ENCODE measurements at regions not wholly inside any gene's neighbourhood (a gene's known extent, or its start where the extent isn't known, plus 50 kb on each side); places are given as distances from the start of the nearest gene placed in this dataset.
"Not testable (repeated sequence)": the region's sequence is repeated elsewhere in the genome, so short reads cannot be mapped to it uniquely, and the experiment has no call there.

DNA sequence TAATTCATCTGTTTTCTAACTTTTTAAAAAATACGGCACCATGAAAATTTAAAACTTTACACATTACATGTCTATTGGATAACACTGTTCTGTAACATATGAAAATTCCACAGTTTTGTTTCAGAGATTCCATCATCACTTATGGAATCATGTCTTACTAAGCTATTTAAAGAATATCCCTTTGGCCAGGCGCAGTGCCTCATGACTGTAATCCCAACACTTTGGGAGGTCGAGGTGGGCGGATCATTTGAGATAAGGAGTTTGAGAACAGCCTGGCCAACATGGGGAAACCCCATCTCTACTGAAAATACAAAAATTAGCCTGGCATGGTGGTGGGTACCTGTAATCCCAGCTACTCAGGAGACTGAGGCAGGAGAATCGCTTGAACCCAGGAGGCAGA lies 131.7 kb upstream of the KRR1 start:
- not testable (repeated sequence) for DNase-seq (ENCODE audit: low spot score)

DNA sequence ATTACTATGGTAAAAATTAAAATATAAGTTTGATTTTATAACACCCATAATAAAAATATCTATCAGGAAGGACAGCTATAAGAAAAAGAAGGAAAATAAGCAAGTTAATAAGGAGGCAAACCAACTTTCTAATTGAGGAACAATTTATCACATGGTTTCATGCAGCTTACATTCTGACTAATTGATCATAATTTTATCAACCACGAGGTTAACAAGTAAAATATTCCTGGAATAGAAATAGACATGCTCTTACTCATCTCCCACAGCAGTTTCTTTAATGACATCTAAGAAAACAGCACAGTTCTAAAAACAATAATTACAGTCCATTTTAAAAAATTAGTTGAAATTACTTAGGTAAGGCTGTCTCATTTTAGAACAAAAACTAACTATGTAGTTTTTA lies 130.8 kb upstream of the KRR1 start:
- DNase-seq (ENCODE audit: low spot score): no peak

DNA sequence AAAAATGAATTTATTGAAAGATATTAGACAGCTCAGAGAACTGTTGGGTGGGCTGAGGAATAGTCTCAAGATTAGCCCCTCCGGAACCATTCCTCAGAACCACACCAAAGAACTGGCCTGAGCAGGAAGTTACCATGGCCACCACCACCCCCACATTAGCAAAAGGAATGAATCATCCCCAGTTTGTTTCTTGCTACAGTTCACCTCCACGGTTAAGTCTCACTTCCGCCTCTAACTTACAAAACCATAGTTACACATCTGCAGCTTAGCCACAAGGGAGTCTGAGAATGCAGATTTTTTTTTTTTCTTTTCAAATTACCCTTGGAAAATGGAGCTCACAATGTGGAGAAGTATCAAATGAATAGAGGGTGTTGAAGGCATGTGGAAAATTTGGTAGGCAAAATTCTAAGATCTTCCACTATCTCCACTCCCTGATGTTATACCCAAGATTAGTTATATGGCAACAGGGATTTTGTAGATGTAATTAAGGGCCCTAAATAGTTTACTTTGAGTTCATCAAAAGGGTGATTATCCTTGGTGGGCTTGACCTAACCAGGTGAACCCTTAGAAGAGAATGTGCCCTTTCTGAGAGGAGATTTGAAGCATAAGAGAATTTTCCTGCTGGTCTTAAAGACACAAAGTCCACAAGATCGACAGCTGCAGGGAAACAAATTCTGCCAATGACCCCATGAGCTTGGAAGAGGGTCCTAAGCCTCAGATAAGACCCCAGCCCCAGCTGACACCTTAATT lies 129.8 kb upstream of the KRR1 start:
- peak; percentile 62 for DNase-seq (ENCODE audit: low spot score)

- no peak for DNase-seq (ENCODE audit: low spot score)
These were observed 127.4 kb upstream of the KRR1 start for GRCh38 chr12:75638792-75639191.

GRCh38 chr12:75636607-75637006 lies 125.2 kb upstream of the KRR1 start:
- DNase-seq (ENCODE audit: low spot score): no peak

DNA sequence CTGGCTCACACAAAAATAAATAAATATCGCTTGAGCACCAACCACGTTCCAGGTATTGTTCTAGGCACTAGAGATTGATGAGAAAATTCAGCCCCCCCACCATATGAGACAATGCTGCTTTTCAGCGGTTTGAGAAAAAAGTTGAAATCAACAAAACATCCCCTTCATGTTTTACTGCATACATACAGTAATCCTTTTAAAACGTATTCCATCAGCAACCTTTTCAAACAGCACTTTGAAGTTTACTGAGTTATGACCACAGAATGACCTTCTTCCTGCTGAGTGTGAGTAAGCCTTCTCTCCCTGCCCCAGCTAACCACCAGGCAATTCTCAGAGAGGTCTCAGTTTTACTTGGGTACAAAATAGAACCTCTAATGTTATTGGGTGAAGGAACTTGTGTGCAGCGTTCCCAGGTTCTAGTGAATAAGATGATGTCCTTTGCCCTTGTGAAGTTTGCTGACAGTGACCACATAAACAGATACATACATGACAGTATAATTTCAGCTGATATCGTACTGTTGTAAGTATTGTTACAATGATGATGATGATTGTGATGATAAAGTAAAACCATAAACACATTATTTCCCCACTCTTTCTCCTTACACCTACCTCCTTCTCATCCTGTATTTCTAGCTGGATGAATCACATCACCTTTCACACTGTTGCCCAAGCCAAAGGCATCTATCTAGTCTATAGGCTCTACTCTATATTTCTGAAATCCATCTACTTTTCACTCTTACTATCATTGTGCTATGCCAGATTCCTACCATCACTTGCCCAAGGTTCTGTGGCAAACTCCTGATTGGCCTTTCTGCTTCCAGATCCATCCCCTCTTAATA lies 124.4 kb upstream of the KRR1 start:
- DNase-seq (ENCODE audit: low spot score): peak; percentile 93

DNA sequence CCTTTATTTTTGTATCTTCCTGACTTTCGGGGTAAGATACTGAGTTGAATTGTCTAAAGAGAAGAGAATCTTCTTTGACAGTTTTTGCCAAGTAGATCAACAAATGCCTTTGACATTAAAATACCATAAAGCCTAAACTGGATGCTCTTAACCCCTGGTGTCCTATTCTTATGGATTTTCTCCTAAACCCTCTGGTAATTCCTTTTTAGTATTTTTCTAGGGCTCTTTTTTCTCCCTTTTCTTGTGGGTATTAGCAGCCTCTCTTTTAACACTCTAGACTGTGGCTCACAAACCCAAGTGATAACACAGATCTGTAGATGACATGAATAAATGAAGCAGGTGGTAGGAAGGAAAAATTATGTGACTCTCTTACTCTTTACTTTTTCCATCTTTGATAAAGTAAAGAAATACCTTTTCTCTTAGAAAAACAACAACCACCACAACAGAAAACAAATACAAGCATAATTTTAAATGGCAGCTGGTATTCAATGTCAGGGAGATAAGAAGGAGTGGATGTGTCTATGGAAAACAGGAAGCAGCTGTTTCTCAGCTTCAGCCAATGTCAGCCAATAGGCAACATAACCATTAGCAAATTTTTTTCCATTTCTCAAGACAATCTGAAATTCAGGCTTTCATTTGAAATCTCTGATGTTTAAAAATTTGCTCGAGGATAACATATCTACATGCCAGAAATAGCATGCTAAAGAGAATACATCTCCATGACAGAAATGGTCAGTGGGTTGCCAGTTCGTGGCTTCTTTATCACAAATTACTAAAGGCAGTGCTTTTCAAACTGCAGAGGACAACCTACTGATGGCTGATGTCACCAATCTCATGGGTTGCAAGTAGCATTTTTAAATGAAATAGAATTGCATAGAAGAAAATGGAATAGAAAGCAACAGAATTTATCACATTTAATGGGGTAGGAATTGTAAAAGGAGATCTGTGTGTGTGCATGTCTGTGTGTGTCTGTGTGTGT lies 123.1 kb upstream of the KRR1 start:
- DNase-seq (ENCODE audit: low spot score): no peak

- no peak for DNase-seq (ENCODE audit: low spot score)
These were observed 122.4 kb upstream of the KRR1 start for GRCh38 chr12:75633789-75634188.

DNA sequence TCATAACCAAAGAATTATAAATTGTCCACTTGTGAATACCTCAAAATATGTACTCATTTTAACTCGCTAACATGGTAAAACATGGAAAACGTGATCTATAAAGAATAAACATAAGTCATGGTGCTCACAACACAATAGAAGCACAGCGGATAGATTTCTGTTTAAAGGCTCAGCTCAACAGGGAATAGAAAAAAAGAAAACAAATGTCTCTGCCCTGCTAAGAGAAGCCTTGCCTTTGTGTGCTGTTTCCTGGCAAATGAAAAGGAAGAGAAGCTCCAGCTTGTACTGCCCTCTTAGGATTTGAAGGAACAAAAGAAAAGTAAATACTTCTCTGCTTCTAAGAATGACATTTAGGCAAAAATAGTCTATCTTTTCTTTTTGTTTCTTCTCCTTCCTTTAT lies 121.0 kb upstream of the KRR1 start:
- no peak for DNase-seq (ENCODE audit: low spot score)

- no peak for DNase-seq (ENCODE audit: low spot score)
These were observed 120.4 kb upstream of the KRR1 start for GRCh38 chr12:75631831-75632230.

- DNase-seq (ENCODE audit: low spot score): no peak
These were observed 118.7 kb upstream of the KRR1 start for GRCh38 chr12:75630091-75630490.

DNA sequence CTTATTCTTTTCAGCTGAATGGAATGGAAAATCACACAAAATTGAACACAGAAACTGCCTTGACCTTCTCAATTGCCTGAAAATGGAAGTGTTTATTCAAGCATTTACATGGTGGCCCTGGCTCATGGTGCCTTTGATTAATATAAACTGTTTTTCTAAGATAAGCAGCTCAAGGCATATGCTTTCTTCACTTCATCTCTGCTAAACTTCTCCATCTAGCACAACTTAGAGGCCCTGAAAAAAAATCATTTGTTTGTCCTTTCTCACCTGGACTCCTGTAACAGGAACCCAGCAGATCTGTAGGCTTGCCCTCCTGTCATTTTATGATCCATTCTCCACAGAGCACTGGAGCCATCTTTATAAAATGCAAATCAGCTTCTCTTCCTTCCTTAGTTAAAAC lies 117.5 kb upstream of the KRR1 start:
- no peak for DNase-seq (ENCODE audit: low spot score)

DNA sequence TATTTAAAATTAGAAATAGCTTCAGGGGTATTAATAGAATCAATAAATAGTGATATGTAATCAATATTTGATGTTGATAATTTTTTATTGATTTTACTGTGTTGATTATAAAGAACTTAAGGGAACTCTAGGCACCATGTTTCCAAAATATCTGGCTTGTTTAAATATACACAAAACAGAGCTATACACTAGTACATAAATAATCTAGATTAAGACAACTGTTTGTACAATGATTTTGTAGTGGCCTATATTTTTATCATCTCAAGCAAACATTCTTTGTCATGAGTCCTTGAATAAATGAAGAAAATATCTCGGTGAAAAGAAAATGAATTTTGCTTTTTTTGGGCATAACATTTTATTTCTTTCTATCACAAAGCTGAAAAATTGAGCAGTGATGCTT lies 117.1 kb upstream of the KRR1 start:
- DNase-seq (ENCODE audit: low spot score): no peak

GRCh38 chr12:75623631-75624154 lies 112.3 kb upstream of the KRR1 start:
- peak; percentile 60 for DNase-seq (ENCODE audit: low spot score)

GRCh38 chr12:75622492-75622891 lies 111.1 kb upstream of the KRR1 start:
- no peak for DNase-seq (ENCODE audit: low spot score)

DNA sequence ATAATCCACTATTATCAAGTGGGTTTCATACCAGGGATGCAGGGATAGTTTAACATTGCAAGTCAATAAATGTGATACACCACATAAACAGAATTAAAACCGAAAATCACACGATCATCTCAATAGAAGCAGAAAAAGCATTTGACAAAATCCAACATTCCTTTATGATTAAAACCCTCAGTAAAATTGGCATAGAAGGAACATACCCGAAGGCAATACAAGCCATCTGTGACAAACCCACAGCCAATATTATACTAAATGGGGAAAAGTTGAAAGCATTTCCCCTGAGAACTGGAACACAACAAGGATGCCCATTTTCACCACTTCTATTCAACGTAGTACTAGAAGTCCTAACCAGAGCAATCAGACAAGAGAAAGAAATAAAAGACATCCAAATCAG lies 103.0 kb upstream of the KRR1 start:
- not testable (repeated sequence) for DNase-seq (ENCODE audit: low spot score)

DNA sequence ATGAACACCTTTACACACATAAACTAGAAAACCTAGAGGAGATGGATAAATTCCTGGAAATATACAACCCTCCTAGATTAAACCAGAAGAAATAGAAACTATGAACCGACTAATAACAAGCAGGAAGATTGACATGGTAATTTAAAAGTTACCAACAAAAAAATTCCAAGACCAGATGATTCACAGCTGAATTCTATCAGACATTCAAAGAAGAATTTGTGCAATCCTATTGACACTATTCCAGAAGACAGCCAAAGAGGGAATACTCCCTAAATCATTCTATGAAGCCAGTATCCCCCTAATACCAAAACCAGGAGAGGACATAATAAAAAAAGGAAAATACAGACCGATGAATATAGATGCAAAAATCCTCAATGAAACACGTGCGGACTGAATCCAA lies 102.6 kb upstream of the KRR1 start:
- DNase-seq (ENCODE audit: low spot score): no peak

GRCh38 chr12:75611041-75611440 lies 99.6 kb upstream of the KRR1 start:
- no peak for DNase-seq (ENCODE audit: low spot score)

GRCh38 chr12:75606956-75607355 lies 95.5 kb upstream of the KRR1 start:
- peak; percentile 45 for DNase-seq (ENCODE audit: low spot score)

DNA sequence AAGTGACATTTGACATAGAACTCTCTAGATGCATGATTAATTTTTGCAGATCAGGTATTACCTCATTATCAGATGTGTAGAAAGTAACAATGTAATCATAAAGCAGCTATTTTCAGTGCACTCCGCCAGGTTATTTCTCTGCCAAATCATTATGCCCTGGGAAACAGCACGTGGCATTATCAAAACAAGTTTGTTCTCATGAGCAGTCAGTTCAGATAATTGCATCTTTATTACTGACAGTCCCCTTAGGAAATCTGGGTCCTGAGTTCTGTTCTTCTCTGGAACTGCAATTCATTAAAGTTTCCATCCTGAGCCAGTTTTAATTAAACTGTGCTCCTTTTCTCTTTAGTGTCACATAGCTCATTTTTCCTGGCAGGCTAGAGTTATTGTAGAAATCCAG lies 94.7 kb upstream of the KRR1 start:
- peak; percentile 42 for DNase-seq (ENCODE audit: low spot score)

DNA sequence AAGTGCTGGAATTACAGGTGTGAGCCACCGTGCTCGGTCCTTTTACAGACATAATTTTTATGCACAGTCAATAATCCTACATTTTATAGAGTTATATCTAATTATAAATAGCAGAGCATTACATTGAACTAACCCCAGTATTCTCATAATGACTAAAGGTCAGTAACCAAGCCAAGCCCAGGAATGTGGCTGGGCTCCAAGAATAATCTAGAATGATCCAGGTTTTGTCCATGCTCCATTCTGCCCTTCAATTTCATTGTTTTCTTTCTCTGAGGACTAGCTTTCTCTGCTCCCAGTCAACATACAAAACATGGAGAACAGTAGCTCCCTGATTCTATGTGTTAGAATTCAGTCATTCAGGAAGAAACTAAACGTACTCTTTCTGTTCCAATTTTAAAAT lies 92.1 kb upstream of the KRR1 start:
- no peak for DNase-seq (ENCODE audit: low spot score)

DNA sequence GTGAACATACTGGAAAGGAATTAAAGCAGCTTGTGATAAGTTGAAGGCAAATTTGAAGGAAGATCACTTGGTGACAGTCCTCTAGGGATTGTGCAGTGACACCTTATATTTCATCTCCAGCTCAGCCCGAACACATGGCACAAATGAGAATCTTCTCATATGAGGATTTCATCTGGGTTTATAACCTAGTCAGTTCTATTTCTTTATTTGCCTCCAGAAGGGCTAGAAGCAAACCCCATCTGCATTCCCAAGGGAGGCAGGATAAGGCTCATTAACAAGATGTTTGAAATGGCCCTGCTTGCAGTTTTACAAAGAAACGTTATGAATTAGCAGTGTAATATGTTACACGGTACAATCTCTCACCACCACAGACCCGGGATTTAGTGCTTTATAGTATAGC lies 90.7 kb upstream of the KRR1 start:
- no peak for DNase-seq (ENCODE audit: low spot score)

Measured in COLO829 (cell line).